ENCODE measurements at regions not wholly inside any gene's neighbourhood (a gene's known extent, or its start where the extent isn't known, plus 50 kb on each side); places are given as distances from the start of the nearest gene placed in this dataset.
"Not testable (repeated sequence)": the region's sequence is repeated elsewhere in the genome, so short reads cannot be mapped to it uniquely, and the experiment has no call there.

- no peak for DNase-seq
Measured at GRCh38 chr4:9704551-9705332, 76.7 kb upstream of the DRD5 start.

GRCh38 chr4:9707281-9707680 is 74.2 kb upstream of the DRD5 start:
- not testable (repeated sequence) for DNase-seq

GRCh38 chr4:9707936-9708335 is 73.5 kb upstream of the DRD5 start:
- not testable (repeated sequence) for DNase-seq

- no peak for DNase-seq
Measured at GRCh38 chr4:9709724-9710123, 71.7 kb upstream of the DRD5 start.

GRCh38 chr4:9715271-9715670 is 66.2 kb upstream of the DRD5 start:
- DNase-seq: not testable (repeated sequence)

GRCh38 chr4:9716093-9716492 is 65.3 kb upstream of the DRD5 start:
- DNase-seq: no peak

- peak; percentile 56 to 73 for DNase-seq
Measured at GRCh38 chr4:9718246-9718939, 63.0 kb upstream of the DRD5 start.

GRCh38 chr4:9722131-9722530 is 59.3 kb upstream of the DRD5 start:
- DNase-seq: not testable (repeated sequence)

Data from inflammatory macrophage (primary cell).